Natural killer cell (primary cell): ENCODE measurements at regions not wholly inside any gene's neighbourhood (a gene's known extent, or its start where the extent isn't known, plus 50 kb on each side); places are given as distances from the start of the nearest gene placed in this dataset.
"Not testable (repeated sequence)": the region's sequence is repeated elsewhere in the genome, so short reads cannot be mapped to it uniquely, and the experiment has no call there.

Experiments
- ATAC-seq, 3 donors: fragments of 150-1000 bp in 2 of 3; fragments of 200-7000 bp in 1 of 3; cut with Tn5 transposase; 1 replicate in 1 of 3; 2 replicates in 2 of 3; pipeline ENCODE4 v1.10.0; 2021; ENCODE audit warnings: mild to moderate bottlenecking in 2 of 3, moderate library complexity in 2 of 3
- DNase-seq, 2 donors: peaks; one replicate each; pipeline versions ENCODE4 v3.0.0 to v3.0.0-alpha.2; 2013 to 2021; ENCODE audit warnings: mixed read lengths in 1 of 2
- H3K27ac ChIP-seq: one replicate; pipeline ENCODE4 v1.5.1; 2013; ENCODE audit warnings: mild to moderate bottlenecking, low read length
- H3K27me3 ChIP-seq: one replicate; pipeline ENCODE4 v1.6.1; 2013; ENCODE audit warnings: low read length; ENCODE audit not compliant: control insufficient read depth, insufficient read depth
- H3K36me3 ChIP-seq: one replicate; pipeline ENCODE4 v1.6.1; 2013; ENCODE audit warnings: low read length; ENCODE audit not compliant: control insufficient read depth, insufficient read depth
- H3K4me1 ChIP-seq: one replicate; pipeline ENCODE4 v1.6.1; 2013; ENCODE audit warnings: low read length; ENCODE audit not compliant: control insufficient read depth, insufficient read depth
- H3K4me3 ChIP-seq: one replicate; pipeline ENCODE4 v1.5.1; 2013; ENCODE audit warnings: low read length
- H3K9me3 ChIP-seq: one replicate; pipeline ENCODE4 v1.6.1; 2013; ENCODE audit warnings: low read length; ENCODE audit not compliant: control insufficient read depth, insufficient read depth
- H3K27ac Mint-ChIP-seq, 2 donors: one replicate each; pipeline ENCODE4 v1.8.0; 2022; ENCODE audit warnings: mild to moderate bottlenecking in 2 of 2, mixed read lengths in 2 of 2, moderate library complexity in 1 of 2
- H3K27me3 Mint-ChIP-seq, 2 donors: one replicate each; pipeline ENCODE4 v1.8.0; 2022; ENCODE audit warnings: low read depth in 2 of 2, mixed read lengths in 2 of 2
- H3K36me3 Mint-ChIP-seq: one replicate; pipeline ENCODE4 v1.8.0; 2022; ENCODE audit warnings: mixed read lengths
- H3K4me1 Mint-ChIP-seq, 2 donors: one replicate each; pipeline ENCODE4 v1.8.0; 2022; ENCODE audit warnings: mixed read lengths in 2 of 2
- H3K4me3 Mint-ChIP-seq: one replicate; pipeline ENCODE4 v1.8.0; 2022; ENCODE audit warnings: mild to moderate bottlenecking, moderate library complexity, mixed read lengths
- H3K9me3 Mint-ChIP-seq, 2 donors: one replicate each; pipeline ENCODE4 v1.8.0; 2022; ENCODE audit warnings: mixed read lengths in 2 of 2
- WGBS: methylation state at CpG from one replicate; pipeline ENCODE4 v1.1.7; 2013; ENCODE audit warnings: missing lambda C conversion rate; ENCODE audit not compliant: insufficient coverage; 5-methylcytosine and 5-hydroxymethylcytosine counted together
- intact Hi-C: fragments of 100-400 bp; cut with micrococcal nuclease; formaldehyde crosslinking; loops from one replicate; pipeline ENCODE4 v1.14.2; 2022
- TF ChIP-seq, protein P1 (sequence below): fragments of 200-600 bp; IDR thresholded peaks from one replicate; pipeline ENCODE4 v1.8.0; 2022; ENCODE audit warnings: antibody characterized with exemption

DNA sequence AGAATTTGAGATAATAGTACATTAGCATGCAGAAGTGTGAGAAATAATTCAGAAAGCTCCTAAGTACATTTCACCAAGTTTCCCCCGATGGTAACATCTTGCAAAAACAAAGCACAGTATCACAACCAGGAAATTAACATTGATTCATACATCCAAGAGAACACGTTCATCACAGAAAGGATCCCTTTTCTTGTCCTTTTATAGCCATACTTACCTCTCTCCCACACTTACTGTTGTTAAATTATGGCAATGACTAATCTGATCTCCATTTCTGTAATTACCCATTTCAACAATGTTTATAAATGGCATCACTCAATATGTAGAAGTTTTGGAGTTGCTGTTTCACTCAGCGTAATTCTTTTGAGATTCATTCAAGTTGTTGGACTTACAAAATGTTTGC lies 1260.0 kb downstream of the CDH8 start:
- Mint-ChIP-seq H3K4me3 (no peak overlapping the region), H3K27me3 (no peaks in the 10 kb centered on the region), H3K36me3 (peaks cover 26% of the 10 kb centered on the region), H3K9me3 (peaks cover 21 to 27% of the 10 kb centered on the region in 2 donors), H3K4me1 (no peaks in the 10 kb centered on the region), H3K27ac (no peak overlapping the region)
- intact Hi-C loops = no loop called here
- Histone ChIP-seq H3K9me3 (no peaks in the 10 kb centered on the region), H3K27ac (no peak overlapping the region), H3K36me3 (no peaks in the 10 kb centered on the region), H3K4me1 (no peaks in the 10 kb centered on the region), H3K4me3 (no peak overlapping the region), H3K27me3 (no peaks in the 10 kb centered on the region)
- WGBS = 86% methylated on average over 2 of the region's 3 CpGs
- TF ChIP-seq, protein P1, sequence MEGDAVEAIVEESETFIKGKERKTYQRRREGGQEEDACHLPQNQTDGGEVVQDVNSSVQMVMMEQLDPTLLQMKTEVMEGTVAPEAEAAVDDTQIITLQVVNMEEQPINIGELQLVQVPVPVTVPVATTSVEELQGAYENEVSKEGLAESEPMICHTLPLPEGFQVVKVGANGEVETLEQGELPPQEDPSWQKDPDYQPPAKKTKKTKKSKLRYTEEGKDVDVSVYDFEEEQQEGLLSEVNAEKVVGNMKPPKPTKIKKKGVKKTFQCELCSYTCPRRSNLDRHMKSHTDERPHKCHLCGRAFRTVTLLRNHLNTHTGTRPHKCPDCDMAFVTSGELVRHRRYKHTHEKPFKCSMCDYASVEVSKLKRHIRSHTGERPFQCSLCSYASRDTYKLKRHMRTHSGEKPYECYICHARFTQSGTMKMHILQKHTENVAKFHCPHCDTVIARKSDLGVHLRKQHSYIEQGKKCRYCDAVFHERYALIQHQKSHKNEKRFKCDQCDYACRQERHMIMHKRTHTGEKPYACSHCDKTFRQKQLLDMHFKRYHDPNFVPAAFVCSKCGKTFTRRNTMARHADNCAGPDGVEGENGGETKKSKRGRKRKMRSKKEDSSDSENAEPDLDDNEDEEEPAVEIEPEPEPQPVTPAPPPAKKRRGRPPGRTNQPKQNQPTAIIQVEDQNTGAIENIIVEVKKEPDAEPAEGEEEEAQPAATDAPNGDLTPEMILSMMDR = no peak
- ATAC-seq (no peak), DNase-seq (no peak)

DNA sequence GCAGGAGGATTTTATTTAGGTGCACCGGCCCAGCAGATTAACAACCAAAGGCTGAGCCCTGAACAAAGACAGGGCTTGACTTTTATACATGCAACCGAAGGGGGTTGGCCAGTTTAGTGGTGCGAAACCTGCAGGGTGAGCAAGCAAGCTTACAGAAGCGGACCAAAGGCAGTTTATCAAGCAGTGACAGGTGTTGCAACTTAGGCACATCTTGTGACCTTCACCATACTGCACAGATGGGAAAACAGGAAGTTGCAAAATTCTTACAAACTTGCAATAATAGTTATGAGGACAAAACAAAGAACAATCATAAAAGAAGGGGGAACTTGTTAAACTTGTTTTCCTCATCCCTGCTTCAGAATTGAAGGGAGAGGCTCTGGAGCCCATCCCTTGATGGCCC lies 1265.1 kb downstream of the CDH8 start:
- Mint-ChIP-seq H3K4me1 (no peaks in the 10 kb centered on the region), H3K4me3 (no peak overlapping the region), H3K27me3 (no peaks in the 10 kb centered on the region), H3K27ac (no peak overlapping the region), H3K36me3 (peaks cover 23% of the 10 kb centered on the region), H3K9me3 (peaks cover 26 to 27% of the 10 kb centered on the region in 2 donors)
- no peaks in the 10 kb centered on the region for H3K27me3 ChIP-seq
- ATAC-seq = no peak
- intact Hi-C loops = no loop called here
- DNase-seq = no peak
- H3K4me1 ChIP-seq = no peaks in the 10 kb centered on the region
- no peak overlapping the region for H3K4me3 ChIP-seq
- H3K9me3 ChIP-seq = no peaks in the 10 kb centered on the region
- TF ChIP-seq, protein P1 = no peak
- no peak overlapping the region for H3K27ac ChIP-seq
- 81% methylated on average over 4 of the region's 4 CpGs for WGBS
- no peaks in the 10 kb centered on the region for H3K36me3 ChIP-seq

DNA sequence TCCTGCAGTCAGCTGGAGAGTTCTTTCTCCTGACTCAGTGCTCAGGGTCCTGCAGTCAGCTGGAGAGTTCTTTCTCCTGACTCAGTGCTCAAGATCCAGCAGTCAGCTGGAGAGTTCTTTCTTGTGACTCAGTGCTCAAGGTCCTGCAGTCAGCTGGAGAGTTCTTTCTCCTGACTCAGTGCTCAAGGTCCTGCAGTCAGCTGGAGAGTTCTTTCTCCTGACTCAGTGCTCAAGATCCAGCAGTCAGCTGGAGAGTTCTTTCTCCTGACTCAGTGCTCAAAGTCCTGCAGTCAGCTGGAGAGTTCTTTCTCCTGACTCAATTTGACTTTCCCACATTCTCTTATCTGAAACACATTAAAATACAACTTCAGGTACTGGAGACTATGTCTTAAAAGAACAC lies 1265.9 kb downstream of the CDH8 start:
- DNase-seq, H3K4me1 Mint-ChIP-seq, H3K36me3 ChIP-seq, H3K9me3 ChIP-seq, H3K4me1 ChIP-seq, H3K27me3 Mint-ChIP-seq, H3K4me3 ChIP-seq, H3K27ac Mint-ChIP-seq, ATAC-seq, H3K27me3 ChIP-seq, intact Hi-C loops, H3K27ac ChIP-seq, H3K4me3 Mint-ChIP-seq: not testable (repeated sequence)
- Mint-ChIP-seq H3K9me3 (peaks cover 25 to 30% of the 10 kb centered on the region in 2 donors), H3K36me3 (peaks cover 23% of the 10 kb centered on the region)

DNA sequence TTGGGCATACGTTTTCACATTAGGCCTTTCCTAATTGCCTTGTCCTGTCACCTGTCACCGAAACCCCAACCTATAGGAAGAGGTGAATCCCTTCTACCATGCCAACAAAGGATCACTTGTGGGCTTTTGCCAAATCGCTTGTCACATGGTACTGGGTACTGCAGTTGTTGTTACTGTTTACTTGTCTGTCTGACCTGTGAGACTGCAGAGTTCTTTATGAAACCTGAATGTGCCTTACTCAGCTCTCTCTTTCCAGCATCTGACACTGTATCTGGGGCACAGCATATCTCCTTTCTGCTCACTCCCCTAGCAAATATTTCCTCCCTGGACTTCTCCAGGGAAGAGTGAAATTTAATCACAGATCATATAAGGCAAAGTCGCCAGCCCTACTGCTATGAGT lies 1272.4 kb downstream of the CDH8 start:
- intact Hi-C loops = no loop called here
- ATAC-seq (no peak), DNase-seq (no peak)
- H3K27ac Mint-ChIP-seq = no peak overlapping the region
- H3K9me3 Mint-ChIP-seq = peaks cover 13 to 17% of the 10 kb centered on the region in 2 donors
- Histone ChIP-seq H3K36me3 (no peaks in the 10 kb centered on the region), H3K9me3 (no peaks in the 10 kb centered on the region), H3K27ac (no peak overlapping the region), H3K4me3 (no peak overlapping the region), H3K4me1 (no peaks in the 10 kb centered on the region), H3K27me3 (no peaks in the 10 kb centered on the region)
- TF ChIP-seq, protein P1 = no peak
- no peaks in the 10 kb centered on the region for H3K36me3 Mint-ChIP-seq
- H3K27me3 Mint-ChIP-seq = no peaks in the 10 kb centered on the region
- no peak overlapping the region for H3K4me3 Mint-ChIP-seq
- no peaks in the 10 kb centered on the region for H3K4me1 Mint-ChIP-seq
- WGBS = 86% methylated on average over 4 of the region's 4 CpGs
